Mesenchymal stem cell (in vitro differentiated cells and primary cell): ENCODE measurements at regions not wholly inside any gene's neighbourhood (a gene's known extent, or its start where the extent isn't known, plus 50 kb on each side); places are given as distances from the start of the nearest gene placed in this dataset.

Experiments
- DNase-seq: peaks from one replicate; pipeline ENCODE4 v3.0.0-alpha.2; 2013
- H2AFZ ChIP-seq: one replicate; pipeline ENCODE4 v1.6.1; 2013; ENCODE audit warnings: low read depth, mild to moderate bottlenecking, control low read depth, inconsistent platforms, low read length, moderate library complexity
- H2AK5ac ChIP-seq: 2 replicates; pipeline ENCODE4 v1.6.1; 2013; ENCODE audit warnings: low read length, moderate library complexity, mild to moderate bottlenecking, inconsistent platforms; ENCODE audit not compliant: severe bottlenecking
- H2BK120ac ChIP-seq: one replicate; pipeline ENCODE4 v1.6.1; 2013; ENCODE audit warnings: low read depth, mild to moderate bottlenecking, inconsistent platforms, low read length, moderate library complexity
- H2BK12ac ChIP-seq, 2 experiments: one replicate each; pipeline ENCODE4 v1.6.1; 2013; ENCODE audit warnings: inconsistent platforms in 2 of 2, low read length in 2 of 2, mild to moderate bottlenecking in 2 of 2, moderate library complexity in 2 of 2, control low read depth in 1 of 2
- H2BK15ac ChIP-seq: one replicate; pipeline ENCODE4 v1.6.1; 2013; ENCODE audit warnings: mild to moderate bottlenecking, low read depth, inconsistent platforms; ENCODE audit not compliant: poor library complexity, severe bottlenecking
- H2BK5ac ChIP-seq: 2 replicates; pipeline ENCODE4 v1.6.1; 2013; ENCODE audit warnings: low read depth, mild to moderate bottlenecking, low read length, control low read depth, inconsistent platforms; ENCODE audit not compliant: poor library complexity, severe bottlenecking
- H3K14ac ChIP-seq, 2 experiments: one replicate each; pipeline ENCODE4 v1.6.1; 2013; ENCODE audit warnings: inconsistent platforms in 2 of 2, low read length in 2 of 2, control low read depth in 1 of 2, mild to moderate bottlenecking in 1 of 2, moderate library complexity in 1 of 2
- H3K18ac ChIP-seq, 2 experiments: one replicate each; pipeline ENCODE4 v1.6.1; 2013; ENCODE audit warnings: inconsistent platforms in 2 of 2, low read length in 2 of 2, control low read depth in 1 of 2, low read depth in 1 of 2, mild to moderate bottlenecking in 1 of 2
- H3K23ac ChIP-seq, 2 experiments: one replicate each; pipeline ENCODE4 v1.6.1; 2013; ENCODE audit warnings: inconsistent platforms in 2 of 2, low read length in 2 of 2, mild to moderate bottlenecking in 2 of 2, moderate library complexity in 2 of 2, control low read depth in 1 of 2
- H3K27ac ChIP-seq: 2 replicates; pipeline ENCODE4 v1.5.1; 2013; ENCODE audit warnings: mild to moderate bottlenecking, moderate library complexity, low read length, control low read depth, inconsistent platforms; ENCODE audit not compliant: poor library complexity, severe bottlenecking
- H3K27me3 ChIP-seq, 2 experiments: 2 replicates each; pipeline versions ENCODE4 v1.6.1 to v1.7.0; 2013; ENCODE audit warnings: low read length in 2 of 2, mild to moderate bottlenecking in 2 of 2, moderate library complexity in 2 of 2, control low read depth in 1 of 2, inconsistent platforms in 1 of 2; ENCODE audit not compliant: control insufficient read depth in 1 of 2, insufficient read depth in 1 of 2
- H3K36me3 ChIP-seq, 2 experiments: 2 replicates each; pipeline versions ENCODE4 v1.6.1 to v1.7.0; 2013; ENCODE audit warnings: low read length in 2 of 2, control low read depth in 1 of 2, inconsistent platforms in 1 of 2, low read depth in 1 of 2, mild to moderate bottlenecking in 1 of 2; ENCODE audit not compliant: insufficient read depth in 2 of 2, control insufficient read depth in 1 of 2
- H3K4ac ChIP-seq, 2 experiments: one replicate each; pipeline ENCODE4 v1.6.1; 2013; ENCODE audit warnings: inconsistent platforms in 2 of 2, low read length in 2 of 2, mild to moderate bottlenecking in 2 of 2, moderate library complexity in 2 of 2, control low read depth in 1 of 2, low read depth in 1 of 2
- H3K4me1 ChIP-seq: 2 replicates; pipeline ENCODE4 v1.6.1; 2013; ENCODE audit warnings: low read depth, low read length, control low read depth; ENCODE audit not compliant: control insufficient read depth, insufficient read depth
- H3K4me2 ChIP-seq: 2 replicates; pipeline ENCODE4 v1.6.1; 2013; ENCODE audit warnings: low read length, mild to moderate bottlenecking, inconsistent platforms; ENCODE audit not compliant: poor library complexity, severe bottlenecking
- H3K4me3 ChIP-seq, 2 experiments: 2 replicates each; pipeline versions ENCODE4 v1.5.1 to v1.7.0; 2013; ENCODE audit warnings: low read length in 2 of 2, mild to moderate bottlenecking in 2 of 2, control low read depth in 1 of 2, low read depth in 1 of 2; ENCODE audit not compliant: insufficient read depth in 1 of 2
- H3K79me1 ChIP-seq: replicated peaks from 2 replicates; pipeline ENCODE4 v1.6.1; 2013; ENCODE audit warnings: mild to moderate bottlenecking, control low read depth, low read length, inconsistent platforms; ENCODE audit not compliant: poor library complexity, severe bottlenecking
- H3K9ac ChIP-seq: 2 replicates; pipeline ENCODE4 v1.7.0; 2013; ENCODE audit warnings: mild to moderate bottlenecking, low read length, moderate library complexity
- H3K9me3 ChIP-seq: 2 replicates; pipeline ENCODE4 v1.7.0; 2013; ENCODE audit warnings: mild to moderate bottlenecking, low read length; ENCODE audit not compliant: control insufficient read depth
- H4K8ac ChIP-seq: one replicate; pipeline ENCODE4 v1.6.1; 2013; ENCODE audit warnings: inconsistent platforms, mild to moderate bottlenecking, low read length, moderate library complexity
- H4K91ac ChIP-seq: one replicate; pipeline ENCODE4 v1.6.1; 2013; ENCODE audit warnings: mild to moderate bottlenecking, low read length, inconsistent platforms
- WGBS: methylation state at CpG from one replicate; pipeline ENCODE4 v1.1.7; 2013; ENCODE audit warnings: mixed read lengths; 5-methylcytosine and 5-hydroxymethylcytosine counted together

DNA sequence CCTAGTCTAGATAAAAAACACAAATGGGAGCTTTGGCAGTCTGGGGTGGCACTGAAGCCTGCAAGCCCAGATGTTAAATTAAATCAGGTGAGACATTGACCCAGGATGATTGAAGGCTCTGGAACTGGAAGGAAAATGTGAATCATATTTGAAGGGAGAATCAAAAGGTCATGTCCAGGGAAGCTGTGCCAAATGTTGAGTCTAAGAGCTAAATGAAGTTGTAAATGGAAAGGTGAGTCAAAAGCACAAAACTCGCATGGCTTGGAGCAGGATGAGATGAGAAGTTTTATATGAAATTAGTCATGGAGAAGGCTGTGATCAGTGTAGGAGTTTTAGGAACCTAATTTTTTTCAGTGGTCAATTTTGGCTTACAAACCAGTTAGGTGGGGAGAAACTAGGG lies 301.1 kb downstream of the BLID start:
- H3K4me2 ChIP-seq = no peak overlapping the region
- no peak overlapping the region for H3K18ac ChIP-seq
- no peak overlapping the region for H3K23ac ChIP-seq
- no peak overlapping the region for H2AK5ac ChIP-seq
- no peak overlapping the region for H2BK15ac ChIP-seq
- no peak overlapping the region for H3K4ac ChIP-seq
- H3K9me3 ChIP-seq = peaks cover 21% of the 10 kb centered on the region
- H2BK12ac ChIP-seq = no peak overlapping the region
- no peak for DNase-seq
- no peak overlapping the region for H4K8ac ChIP-seq
- no peak overlapping the region for H2BK120ac ChIP-seq
- H2BK5ac ChIP-seq = no peak overlapping the region
- H3K36me3 ChIP-seq = no peaks in the 10 kb centered on the region
- no peak overlapping the region for H2AFZ ChIP-seq
- no peaks in the 10 kb centered on the region for H3K4me1 ChIP-seq
- no peak overlapping the region for H3K4me3 ChIP-seq
- H4K91ac ChIP-seq = no peak overlapping the region
- H3K79me1 ChIP-seq = no peaks in the 10 kb centered on the region
- no peak overlapping the region for H3K14ac ChIP-seq
- H3K9ac ChIP-seq = no peak overlapping the region
- H3K27ac ChIP-seq = no peak overlapping the region
- WGBS = 89% methylated on average over 1 of the region's 1 CpG
- H3K27me3 ChIP-seq = no peaks in the 10 kb centered on the region

DNA sequence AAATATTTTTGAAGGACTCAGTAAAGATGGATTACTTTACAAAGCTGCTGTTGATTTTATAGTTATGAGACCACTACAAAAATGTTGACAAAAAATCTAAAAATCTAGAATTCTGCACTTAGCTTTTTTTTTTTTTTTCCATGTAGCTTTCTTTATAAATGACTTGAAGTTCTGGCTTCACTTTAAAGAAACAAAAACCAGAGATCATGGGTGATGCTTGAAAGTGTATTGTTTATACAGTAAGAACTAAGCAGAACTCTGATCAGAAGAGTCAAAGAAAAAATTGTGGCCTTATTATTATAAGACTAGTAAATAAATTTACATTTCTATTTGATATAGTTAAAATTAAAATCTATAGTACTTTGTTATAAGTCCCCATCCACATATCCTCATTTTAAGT lies 301.7 kb downstream of the BLID start:
- Histone ChIP-seq H2AFZ (no peak overlapping the region), H2BK15ac (no peak overlapping the region), H4K91ac (no peak overlapping the region), H3K9ac (no peak overlapping the region), H3K79me1 (no peaks in the 10 kb centered on the region), H3K23ac (no peak overlapping the region), H3K9me3 (peaks cover 21% of the 10 kb centered on the region), H3K4ac (no peak overlapping the region), H2BK12ac (no peak overlapping the region), H3K4me1 (no peaks in the 10 kb centered on the region), H2BK5ac (no peak overlapping the region), H3K14ac (no peak overlapping the region), H2BK120ac (no peak overlapping the region), H3K18ac (no peak overlapping the region), H3K27ac (no peak overlapping the region), H2AK5ac (no peak overlapping the region), H3K27me3 (no peaks in the 10 kb centered on the region), H3K4me2 (no peak overlapping the region), H4K8ac (no peak overlapping the region), H3K36me3 (no peaks in the 10 kb centered on the region), H3K4me3 (no peak overlapping the region)
- DNase-seq = no peak

- WGBS = 61% methylated on average over 4 of the region's 4 CpGs
- Histone ChIP-seq H3K4me3 (peak overlapping the region in 1 of 2 experiments; percentile 40), H3K23ac (no peak overlapping the region), H3K36me3 (no peaks in the 10 kb centered on the region), H3K79me1 (no peaks in the 10 kb centered on the region), H3K4me2 (no peak overlapping the region), H4K8ac (no peak overlapping the region), H2AK5ac (no peak overlapping the region), H2AFZ (no peak overlapping the region), H2BK12ac (no peak overlapping the region), H3K14ac (no peak overlapping the region), H3K4me1 (no peaks in the 10 kb centered on the region), H3K27ac (no peak overlapping the region), H3K18ac (no peak overlapping the region), H4K91ac (no peak overlapping the region), H3K9me3 (peaks cover 21% of the 10 kb centered on the region), H3K4ac (no peak overlapping the region), H2BK5ac (no peak overlapping the region), H2BK15ac (no peak overlapping the region), H3K9ac (peak overlapping the region; percentile 55), H3K27me3 (no peaks in the 10 kb centered on the region), H2BK120ac (no peak overlapping the region)
- peak; percentile 18 for DNase-seq
Measured at GRCh38 chr11:121810291-121810690, 305.7 kb downstream of the BLID start.

DNA sequence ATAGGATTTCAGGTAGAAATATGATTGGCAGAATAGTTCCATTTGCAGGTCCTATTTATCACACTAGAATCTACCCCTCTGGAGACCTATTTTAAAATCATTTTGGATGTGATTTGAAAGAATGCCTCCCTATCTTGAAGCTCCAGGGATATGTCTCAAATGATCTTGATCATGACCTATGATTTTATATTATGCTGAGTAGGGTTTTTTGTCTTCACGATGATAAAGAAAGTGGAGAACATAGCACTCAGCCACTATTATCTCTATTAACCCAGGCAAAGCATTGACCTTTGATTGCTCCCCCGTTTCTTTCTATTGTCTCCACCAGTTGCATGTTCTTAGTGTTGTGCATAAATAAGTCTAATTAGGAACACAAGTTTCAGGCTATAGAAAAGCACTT lies 307.9 kb downstream of the BLID start:
- DNase-seq = no peak
- Histone ChIP-seq H3K14ac (no peak overlapping the region), H2AK5ac (no peak overlapping the region), H3K4ac (no peak overlapping the region), H2BK15ac (no peak overlapping the region), H3K27ac (no peak overlapping the region), H2BK120ac (no peak overlapping the region), H3K9me3 (peaks cover 16% of the 10 kb centered on the region), H2BK5ac (no peak overlapping the region), H3K27me3 (no peaks in the 10 kb centered on the region), H2BK12ac (no peak overlapping the region), H3K4me2 (no peak overlapping the region), H4K8ac (no peak overlapping the region), H3K36me3 (no peaks in the 10 kb centered on the region), H4K91ac (no peak overlapping the region), H3K9ac (no peak overlapping the region), H3K4me3 (no peak overlapping the region), H2AFZ (no peak overlapping the region), H3K79me1 (no peaks in the 10 kb centered on the region), H3K4me1 (no peaks in the 10 kb centered on the region), H3K23ac (no peak overlapping the region), H3K18ac (no peak overlapping the region)
- WGBS = no CpG with 5 or more reads among the region's 2 CpGs
